ENCODE measurements at regions not wholly inside any gene's neighbourhood (a gene's known extent, or its start where the extent isn't known, plus 50 kb on each side); places are given as distances from the start of the nearest gene placed in this dataset.
A peak's percentile ranks its signal among the peaks of the same experiment; 100 is the strongest.
"Not testable (repeated sequence)": the region's sequence is repeated elsewhere in the genome, so short reads cannot be mapped to it uniquely, and the experiment has no call there.

GRCh38 chr6:168169624-168170023 is 90.6 kb upstream of the FRMD1 start:
- Histone ChIP-seq H3K27ac (ENCODE audit: low read depth, low read length) (no peak overlapping the region), H3K9me3 (ENCODE audit: control insufficient read depth, insufficient read depth, low read length) (no peaks in the 10 kb centered on the region; the same call in 1 of the 2 replicates), H3K36me3 (ENCODE audit: control insufficient read depth, insufficient read depth, low read length) (no peaks in the 10 kb centered on the region), H3K27me3 (ENCODE audit: control insufficient read depth, insufficient read depth, low read length) (no peaks in the 10 kb centered on the region), H3K4me1 (ENCODE audit: control insufficient read depth, insufficient read depth, low read length) (peaks cover 28% of the 10 kb centered on the region), H3K4me3 (ENCODE audit: low read depth, low read length) (no peak overlapping the region), H3K9ac (ENCODE audit: low read depth, low read length) (no peak overlapping the region)

- H3K4me3 ChIP-seq (ENCODE audit: low read depth, low read length); H3K9ac ChIP-seq (ENCODE audit: low read depth, low read length); H3K27ac ChIP-seq (ENCODE audit: low read depth, low read length); H3K36me3 ChIP-seq (ENCODE audit: control insufficient read depth, insufficient read depth, low read length); H3K9me3 ChIP-seq (ENCODE audit: control insufficient read depth, insufficient read depth, low read length); H3K27me3 ChIP-seq (ENCODE audit: control insufficient read depth, insufficient read depth, low read length): not testable (repeated sequence)
- peaks cover 22% of the 10 kb centered on the region for H3K4me1 ChIP-seq (ENCODE audit: control insufficient read depth, insufficient read depth, low read length)
Observed at GRCh38 chr6:168168936-168169335, 89.9 kb upstream of the FRMD1 start.

- not testable (repeated sequence) for H3K36me3 ChIP-seq (ENCODE audit: control insufficient read depth, insufficient read depth, low read length); H3K4me3 ChIP-seq (ENCODE audit: low read depth, low read length); H3K9me3 ChIP-seq (ENCODE audit: control insufficient read depth, insufficient read depth, low read length); H3K27me3 ChIP-seq (ENCODE audit: control insufficient read depth, insufficient read depth, low read length); H3K27ac ChIP-seq (ENCODE audit: low read depth, low read length); H3K9ac ChIP-seq (ENCODE audit: low read depth, low read length)
- peaks cover 20% of the 10 kb centered on the region for H3K4me1 ChIP-seq (ENCODE audit: control insufficient read depth, insufficient read depth, low read length)
Observed at GRCh38 chr6:168168330-168168729, 89.3 kb upstream of the FRMD1 start.

GRCh38 chr6:168167431-168168315 is 88.7 kb upstream of the FRMD1 start:
- peaks cover 13% of the 10 kb centered on the region for H3K4me1 ChIP-seq (ENCODE audit: control insufficient read depth, insufficient read depth, low read length)
- no peaks in the 10 kb centered on the region for H3K36me3 ChIP-seq (ENCODE audit: control insufficient read depth, insufficient read depth, low read length)
- H3K9me3 ChIP-seq (ENCODE audit: control insufficient read depth, insufficient read depth, low read length), result no peaks in the 10 kb centered on the region; the same call in 1 of the 2 replicates
- no peak overlapping the region for H3K27ac ChIP-seq (ENCODE audit: low read depth, low read length)
- no peaks in the 10 kb centered on the region for H3K27me3 ChIP-seq (ENCODE audit: control insufficient read depth, insufficient read depth, low read length)
- H3K9ac ChIP-seq (ENCODE audit: low read depth, low read length), result no peak overlapping the region
- H3K4me3 ChIP-seq (ENCODE audit: low read depth, low read length), result no peak overlapping the region

- no peak overlapping the region for H3K27ac ChIP-seq (ENCODE audit: low read depth, low read length)
- no peaks in the 10 kb centered on the region for H3K36me3 ChIP-seq (ENCODE audit: control insufficient read depth, insufficient read depth, low read length)
- H3K4me1 ChIP-seq (ENCODE audit: control insufficient read depth, insufficient read depth, low read length), result peaks cover 4% of the 10 kb centered on the region; the same call in 1 of the 2 replicates
- H3K9ac ChIP-seq (ENCODE audit: low read depth, low read length), result no peak overlapping the region
- no peaks in the 10 kb centered on the region for H3K27me3 ChIP-seq (ENCODE audit: control insufficient read depth, insufficient read depth, low read length)
- H3K9me3 ChIP-seq (ENCODE audit: control insufficient read depth, insufficient read depth, low read length), result no peaks in the 10 kb centered on the region; the same call in 1 of the 2 replicates
- H3K4me3 ChIP-seq (ENCODE audit: low read depth, low read length), result no peak overlapping the region
Observed at GRCh38 chr6:168166627-168167026, 87.6 kb upstream of the FRMD1 start.

- H3K9ac ChIP-seq (ENCODE audit: low read depth, low read length), result no peak overlapping the region
- H3K4me3 ChIP-seq (ENCODE audit: low read depth, low read length), result no peak overlapping the region
- H3K9me3 ChIP-seq (ENCODE audit: control insufficient read depth, insufficient read depth, low read length), result no peaks in the 10 kb centered on the region; the same call in 1 of the 2 replicates
- H3K27ac ChIP-seq (ENCODE audit: low read depth, low read length), result no peak overlapping the region
- H3K4me1 ChIP-seq (ENCODE audit: control insufficient read depth, insufficient read depth, low read length), result peaks cover 4% of the 10 kb centered on the region; the same call in 1 of the 2 replicates
- H3K27me3 ChIP-seq (ENCODE audit: control insufficient read depth, insufficient read depth, low read length), result no peaks in the 10 kb centered on the region
- H3K36me3 ChIP-seq (ENCODE audit: control insufficient read depth, insufficient read depth, low read length), result no peaks in the 10 kb centered on the region
Observed at GRCh38 chr6:168165891-168166290, 86.9 kb upstream of the FRMD1 start.

- Histone ChIP-seq H3K36me3 (ENCODE audit: control insufficient read depth, insufficient read depth, low read length) (no peaks in the 10 kb centered on the region), H3K9ac (ENCODE audit: low read depth, low read length) (no peak overlapping the region), H3K4me1 (ENCODE audit: control insufficient read depth, insufficient read depth, low read length) (peaks cover 4% of the 10 kb centered on the region; the same call in 1 of the 2 replicates), H3K27ac (ENCODE audit: low read depth, low read length) (no peak overlapping the region), H3K27me3 (ENCODE audit: control insufficient read depth, insufficient read depth, low read length) (no peaks in the 10 kb centered on the region), H3K9me3 (ENCODE audit: control insufficient read depth, insufficient read depth, low read length) (no peaks in the 10 kb centered on the region; the same call in 1 of the 2 replicates), H3K4me3 (ENCODE audit: low read depth, low read length) (no peak overlapping the region)
Observed at GRCh38 chr6:168165373-168165772, 86.4 kb upstream of the FRMD1 start.

- H3K36me3 ChIP-seq (ENCODE audit: control insufficient read depth, insufficient read depth, low read length), result no peaks in the 10 kb centered on the region
- H3K27ac ChIP-seq (ENCODE audit: low read depth, low read length), result no peak overlapping the region
- H3K9me3 ChIP-seq (ENCODE audit: control insufficient read depth, insufficient read depth, low read length), result no peaks in the 10 kb centered on the region; the same call in 1 of the 2 replicates
- no peaks in the 10 kb centered on the region for H3K27me3 ChIP-seq (ENCODE audit: control insufficient read depth, insufficient read depth, low read length)
- no peak overlapping the region for H3K4me3 ChIP-seq (ENCODE audit: low read depth, low read length)
- H3K4me1 ChIP-seq (ENCODE audit: control insufficient read depth, insufficient read depth, low read length), result peaks cover 4% of the 10 kb centered on the region; the same call in 1 of the 2 replicates
- H3K9ac ChIP-seq (ENCODE audit: low read depth, low read length), result no peak overlapping the region
Observed at GRCh38 chr6:168164462-168165061, 85.5 kb upstream of the FRMD1 start.

GRCh38 chr6:168163096-168163731 is 84.2 kb upstream of the FRMD1 start:
- Histone ChIP-seq H3K4me3 (ENCODE audit: low read depth, low read length) (no peak overlapping the region), H3K36me3 (ENCODE audit: control insufficient read depth, insufficient read depth, low read length) (no peaks in the 10 kb centered on the region), H3K27ac (ENCODE audit: low read depth, low read length) (peak overlapping the region; percentile 36), H3K9me3 (ENCODE audit: control insufficient read depth, insufficient read depth, low read length) (no peaks in the 10 kb centered on the region; the same call in 1 of the 2 replicates), H3K27me3 (ENCODE audit: control insufficient read depth, insufficient read depth, low read length) (no peaks in the 10 kb centered on the region), H3K9ac (ENCODE audit: low read depth, low read length) (no peak overlapping the region), H3K4me1 (ENCODE audit: control insufficient read depth, insufficient read depth, low read length) (peaks cover 11% of the 10 kb centered on the region)

- no peaks in the 10 kb centered on the region for H3K36me3 ChIP-seq (ENCODE audit: control insufficient read depth, insufficient read depth, low read length)
- no peak overlapping the region for H3K27ac ChIP-seq (ENCODE audit: low read depth, low read length)
- H3K4me3 ChIP-seq (ENCODE audit: low read depth, low read length), result no peak overlapping the region
- peaks cover 20% of the 10 kb centered on the region for H3K4me1 ChIP-seq (ENCODE audit: control insufficient read depth, insufficient read depth, low read length)
- H3K9ac ChIP-seq (ENCODE audit: low read depth, low read length), result no peak overlapping the region
- H3K27me3 ChIP-seq (ENCODE audit: control insufficient read depth, insufficient read depth, low read length), result no peaks in the 10 kb centered on the region
- H3K9me3 ChIP-seq (ENCODE audit: control insufficient read depth, insufficient read depth, low read length), result no peaks in the 10 kb centered on the region
Observed at GRCh38 chr6:168162366-168162765, 83.4 kb upstream of the FRMD1 start.

- Histone ChIP-seq H3K9me3 (ENCODE audit: control insufficient read depth, insufficient read depth, low read length) (no peaks in the 10 kb centered on the region), H3K4me1 (ENCODE audit: control insufficient read depth, insufficient read depth, low read length) (peaks cover 23% of the 10 kb centered on the region), H3K9ac (ENCODE audit: low read depth, low read length) (no peak overlapping the region), H3K36me3 (ENCODE audit: control insufficient read depth, insufficient read depth, low read length) (no peaks in the 10 kb centered on the region), H3K27ac (ENCODE audit: low read depth, low read length) (no peak overlapping the region), H3K27me3 (ENCODE audit: control insufficient read depth, insufficient read depth, low read length) (no peaks in the 10 kb centered on the region), H3K4me3 (ENCODE audit: low read depth, low read length) (no peak overlapping the region)
Observed at GRCh38 chr6:168161371-168161750, 82.3 kb upstream of the FRMD1 start.
